ENCODE measurements at regions not wholly inside any gene's neighbourhood (a gene's known extent, or its start where the extent isn't known, plus 50 kb on each side); places are given as distances from the start of the nearest gene placed in this dataset.

DNA sequence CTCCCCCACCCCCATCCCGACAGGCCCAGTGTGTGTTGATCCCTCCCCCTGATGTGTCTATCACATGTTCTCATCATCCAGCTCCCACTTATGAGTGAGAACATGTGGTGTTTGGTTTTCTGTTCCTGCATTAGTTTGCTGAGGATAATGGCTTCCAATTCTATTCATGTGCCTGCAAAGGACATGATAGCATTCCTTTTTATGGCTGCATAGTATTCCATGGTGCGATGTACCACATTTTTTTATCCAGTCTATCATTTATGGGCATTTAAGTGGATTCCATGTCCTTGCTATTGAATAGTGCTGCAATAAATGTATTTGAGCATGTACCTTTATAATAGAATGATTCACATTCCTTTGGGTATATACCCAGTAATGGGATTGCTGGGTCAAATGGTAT lies 66.6 kb upstream of the NXT1 start (continued):
- TF ChIP-seq, protein P1, sequence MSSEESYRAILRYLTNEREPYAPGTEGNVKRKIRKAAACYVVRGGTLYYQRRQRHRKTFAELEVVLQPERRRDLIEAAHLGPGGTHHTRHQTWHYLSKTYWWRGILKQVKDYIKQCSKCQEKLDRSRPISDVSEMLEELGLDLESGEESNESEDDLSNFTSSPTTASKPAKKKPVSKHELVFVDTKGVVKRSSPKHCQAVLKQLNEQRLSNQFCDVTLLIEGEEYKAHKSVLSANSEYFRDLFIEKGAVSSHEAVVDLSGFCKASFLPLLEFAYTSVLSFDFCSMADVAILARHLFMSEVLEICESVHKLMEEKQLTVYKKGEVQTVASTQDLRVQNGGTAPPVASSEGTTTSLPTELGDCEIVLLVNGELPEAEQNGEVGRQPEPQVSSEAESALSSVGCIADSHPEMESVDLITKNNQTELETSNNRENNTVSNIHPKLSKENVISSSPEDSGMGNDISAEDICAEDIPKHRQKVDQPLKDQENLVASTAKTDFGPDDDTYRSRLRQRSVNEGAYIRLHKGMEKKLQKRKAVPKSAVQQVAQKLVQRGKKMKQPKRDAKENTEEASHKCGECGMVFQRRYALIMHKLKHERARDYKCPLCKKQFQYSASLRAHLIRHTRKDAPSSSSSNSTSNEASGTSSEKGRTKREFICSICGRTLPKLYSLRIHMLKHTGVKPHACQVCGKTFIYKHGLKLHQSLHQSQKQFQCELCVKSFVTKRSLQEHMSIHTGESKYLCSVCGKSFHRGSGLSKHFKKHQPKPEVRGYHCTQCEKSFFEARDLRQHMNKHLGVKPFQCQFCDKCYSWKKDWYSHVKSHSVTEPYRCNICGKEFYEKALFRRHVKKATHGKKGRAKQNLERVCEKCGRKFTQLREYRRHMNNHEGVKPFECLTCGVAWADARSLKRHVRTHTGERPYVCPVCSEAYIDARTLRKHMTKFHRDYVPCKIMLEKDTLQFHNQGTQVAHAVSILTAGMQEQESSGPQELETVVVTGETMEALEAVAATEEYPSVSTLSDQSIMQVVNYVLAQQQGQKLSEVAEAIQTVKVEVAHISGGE (CRISPR knock-in tag; IDR thresholded peaks at IDR 0.05), result no peak
- TF ChIP-seq RUNX3 (IDR thresholded peaks at IDR 0.05; ENCODE audit: low read length) (no peak), SIN3A (IDR thresholded peaks at IDR 0.05; ENCODE audit: low read depth, low read length) (no peak), SREBF1 (IDR thresholded peaks at IDR 0.05; ENCODE audit: low read length) (no peak), CEBPB (IDR thresholded peaks at IDR 0.05; ENCODE audit: borderline replicate concordance in 1 of 2, low read depth in 2 of 2, low read length in 2 of 2) (no peak)

DNA sequence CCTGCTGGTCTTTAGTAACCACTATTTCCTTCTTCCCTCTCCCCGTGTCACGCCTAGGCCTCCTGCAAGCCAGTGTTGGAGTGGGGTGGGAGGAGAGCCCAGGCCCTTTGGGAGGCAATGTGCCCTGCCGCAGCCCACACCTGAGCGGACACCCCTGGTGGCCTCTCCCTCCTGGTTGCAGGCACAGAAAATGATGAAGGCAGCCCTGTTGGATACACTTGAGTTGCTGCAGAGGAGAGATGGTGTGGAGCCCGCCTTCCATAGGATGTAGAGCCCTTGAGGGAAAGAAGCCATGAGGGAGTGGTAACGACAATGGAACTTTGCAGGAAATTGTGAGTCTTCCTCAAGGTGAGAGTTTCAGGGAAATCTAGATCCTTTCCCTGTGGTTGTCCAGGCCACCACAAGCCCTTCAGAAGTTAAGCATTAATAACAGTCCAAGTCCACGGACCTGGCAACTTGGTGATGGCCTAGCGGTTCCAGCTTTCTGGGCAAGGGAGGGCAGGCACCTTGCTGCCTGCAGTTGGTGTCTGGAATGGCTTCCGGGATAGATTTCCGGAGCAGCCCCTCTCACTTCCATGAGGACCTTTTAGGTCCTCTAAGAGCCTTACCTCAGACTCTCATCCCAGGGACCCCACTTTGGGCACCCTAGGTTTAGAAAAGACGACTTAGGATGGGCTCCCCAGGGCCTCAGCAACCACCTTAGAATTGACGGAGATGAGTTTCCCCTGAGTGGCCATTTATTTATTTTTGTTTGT lies 67.3 kb upstream of the NXT1 start:
- no peak overlapping the region for H3K27ac ChIP-seq (ENCODE audit: control insufficient read depth, insufficient read depth)
- H3K4me1 ChIP-seq (ENCODE audit: control insufficient read depth, insufficient read depth, low read length), result no peaks in the 10 kb centered on the region
- intact Hi-C loops (cut with micrococcal nuclease; ENCODE audit: unreplicated experiment), result no loop called here
- H2AFZ ChIP-seq (ENCODE audit: control insufficient read depth, low read depth, low read length), result no peak overlapping the region
- FAIRE-seq (no peak), ATAC-seq (no peak), DNase-seq (ENCODE audit: low read depth, low spot score) (no peak)
- H3K36me3 ChIP-seq (ENCODE audit: control insufficient read depth in 2 of 2, insufficient read depth in 2 of 2, low read length in 1 of 2), result no peaks in the 10 kb centered on the region
- RAD21 ChIA-PET (ENCODE audit: unreplicated experiment), result no interaction called here
- in situ Hi-C loops (cut with MboI), result no loop called here
- no peaks in the 10 kb centered on the region for H3K9me3 ChIP-seq (replicated peaks; ENCODE audit: control insufficient read depth, insufficient read depth, low read length)
- H3K9ac ChIP-seq (ENCODE audit: control insufficient read depth, insufficient read depth, low read length), result no peak overlapping the region
- H4K20me1 ChIP-seq (ENCODE audit: control insufficient read depth, insufficient read depth), result no peaks in the 10 kb centered on the region
- SMC1A ChIA-PET (ENCODE audit: uncharacterized antibody, unreplicated experiment), result no interaction called here
- no peaks in the 10 kb centered on the region for H3K79me2 ChIP-seq (ENCODE audit: control insufficient read depth, insufficient read depth, low read length)
- BruUV-seq (replicated peaks), result no TSS peak
- CTCF ChIA-PET, result no interaction called here
- no peaks in the 10 kb centered on the region; a peak in 1 of 4 replicates for H3K27me3 ChIP-seq (replicated peaks in 1 of 2; ENCODE audit: control insufficient read depth in 2 of 2, insufficient read depth in 2 of 2, low read length in 1 of 2)
- WGBS (ENCODE audit: insufficient coverage, insufficient replicate concordance, low lambda C conversion rate, missing lambda C conversion rate), result 39% methylated on average over 12 of the region's 12 CpGs
- no peak overlapping the region for H3K4me3 ChIP-seq
- H3K4me2 ChIP-seq (ENCODE audit: control insufficient read depth, insufficient read depth), result no peak overlapping the region
- POLR2A ChIA-PET, result no interaction called here
- TF ChIP-seq MXI1 (IDR thresholded peaks at IDR 0.05; ENCODE audit: low read depth, low read length) (no peak), ZNF207 (IDR thresholded peaks at IDR 0.05; ENCODE audit: borderline replicate concordance) (no peak), STAT1 (conservative IDR thresholded peaks at IDR 0.05) (no peak), CBX3 (IDR thresholded peaks at IDR 0.05; ENCODE audit: borderline replicate concordance, low read depth) (no peak), EED (IDR thresholded peaks at IDR 0.05; ENCODE audit: low read depth) (no peak)
- TF ChIP-seq, protein P2, sequence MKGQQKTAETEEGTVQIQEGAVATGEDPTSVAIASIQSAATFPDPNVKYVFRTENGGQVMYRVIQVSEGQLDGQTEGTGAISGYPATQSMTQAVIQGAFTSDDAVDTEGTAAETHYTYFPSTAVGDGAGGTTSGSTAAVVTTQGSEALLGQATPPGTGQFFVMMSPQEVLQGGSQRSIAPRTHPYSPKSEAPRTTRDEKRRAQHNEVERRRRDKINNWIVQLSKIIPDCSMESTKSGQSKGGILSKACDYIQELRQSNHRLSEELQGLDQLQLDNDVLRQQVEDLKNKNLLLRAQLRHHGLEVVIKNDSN (IDR thresholded peaks at IDR 0.05; ENCODE audit: borderline replicate concordance, extremely low read length, insufficient read depth, low read depth, low read length), result no peak
- TF ChIP-seq, protein P3, sequence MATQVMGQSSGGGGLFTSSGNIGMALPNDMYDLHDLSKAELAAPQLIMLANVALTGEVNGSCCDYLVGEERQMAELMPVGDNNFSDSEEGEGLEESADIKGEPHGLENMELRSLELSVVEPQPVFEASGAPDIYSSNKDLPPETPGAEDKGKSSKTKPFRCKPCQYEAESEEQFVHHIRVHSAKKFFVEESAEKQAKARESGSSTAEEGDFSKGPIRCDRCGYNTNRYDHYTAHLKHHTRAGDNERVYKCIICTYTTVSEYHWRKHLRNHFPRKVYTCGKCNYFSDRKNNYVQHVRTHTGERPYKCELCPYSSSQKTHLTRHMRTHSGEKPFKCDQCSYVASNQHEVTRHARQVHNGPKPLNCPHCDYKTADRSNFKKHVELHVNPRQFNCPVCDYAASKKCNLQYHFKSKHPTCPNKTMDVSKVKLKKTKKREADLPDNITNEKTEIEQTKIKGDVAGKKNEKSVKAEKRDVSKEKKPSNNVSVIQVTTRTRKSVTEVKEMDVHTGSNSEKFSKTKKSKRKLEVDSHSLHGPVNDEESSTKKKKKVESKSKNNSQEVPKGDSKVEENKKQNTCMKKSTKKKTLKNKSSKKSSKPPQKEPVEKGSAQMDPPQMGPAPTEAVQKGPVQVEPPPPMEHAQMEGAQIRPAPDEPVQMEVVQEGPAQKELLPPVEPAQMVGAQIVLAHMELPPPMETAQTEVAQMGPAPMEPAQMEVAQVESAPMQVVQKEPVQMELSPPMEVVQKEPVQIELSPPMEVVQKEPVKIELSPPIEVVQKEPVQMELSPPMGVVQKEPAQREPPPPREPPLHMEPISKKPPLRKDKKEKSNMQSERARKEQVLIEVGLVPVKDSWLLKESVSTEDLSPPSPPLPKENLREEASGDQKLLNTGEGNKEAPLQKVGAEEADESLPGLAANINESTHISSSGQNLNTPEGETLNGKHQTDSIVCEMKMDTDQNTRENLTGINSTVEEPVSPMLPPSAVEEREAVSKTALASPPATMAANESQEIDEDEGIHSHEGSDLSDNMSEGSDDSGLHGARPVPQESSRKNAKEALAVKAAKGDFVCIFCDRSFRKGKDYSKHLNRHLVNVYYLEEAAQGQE (IDR thresholded peaks at IDR 0.05; ENCODE audit: low read depth, low read length), result no peak
- TF ChIP-seq, protein P4, sequence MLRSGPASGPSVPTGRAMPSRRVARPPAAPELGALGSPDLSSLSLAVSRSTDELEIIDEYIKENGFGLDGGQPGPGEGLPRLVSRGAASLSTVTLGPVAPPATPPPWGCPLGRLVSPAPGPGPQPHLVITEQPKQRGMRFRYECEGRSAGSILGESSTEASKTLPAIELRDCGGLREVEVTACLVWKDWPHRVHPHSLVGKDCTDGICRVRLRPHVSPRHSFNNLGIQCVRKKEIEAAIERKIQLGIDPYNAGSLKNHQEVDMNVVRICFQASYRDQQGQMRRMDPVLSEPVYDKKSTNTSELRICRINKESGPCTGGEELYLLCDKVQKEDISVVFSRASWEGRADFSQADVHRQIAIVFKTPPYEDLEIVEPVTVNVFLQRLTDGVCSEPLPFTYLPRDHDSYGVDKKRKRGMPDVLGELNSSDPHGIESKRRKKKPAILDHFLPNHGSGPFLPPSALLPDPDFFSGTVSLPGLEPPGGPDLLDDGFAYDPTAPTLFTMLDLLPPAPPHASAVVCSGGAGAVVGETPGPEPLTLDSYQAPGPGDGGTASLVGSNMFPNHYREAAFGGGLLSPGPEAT (IDR thresholded peaks at IDR 0.05; ENCODE audit: low read depth), result no peak

All from GM12878 (cell line).